Panc1 (cell line): ENCODE measurements at regions not wholly inside any gene's neighbourhood (a gene's known extent, or its start where the extent isn't known, plus 50 kb on each side); places are given as distances from the start of the nearest gene placed in this dataset.

Experiments used
- ATAC-seq: fragments of 200-7000 bp; cut with Tn5 transposase; 2 replicates; pipeline ENCODE4 v1.9.1; 2020; ENCODE audit warnings: mild to moderate bottlenecking, moderate library complexity
- BruUV-seq: library from RNA; stranded (reverse); fragments of 400-500 nt; replicated peaks from 2 replicates; lab custom pipeline; 2021; lab: Mats Ljungman, UMichigan
- CTCF ChIA-PET: fragments of 300-600 bp; sonication (Branson Sonifier 250); formaldehyde crosslinking; loops from one replicate; lab custom pipeline; 2022; ENCODE audit warnings: antibody characterized with exemption; lab: Charles Lee
- POLR2A ChIA-PET: fragments of 300-600 bp; sonication (Branson Sonifier 250); formaldehyde crosslinking; loops from one replicate; lab custom pipeline; 2022; ENCODE audit warnings: antibody characterized with exemption; lab: Charles Lee
- DNase-seq: peaks from one replicate; pipeline ENCODE4 v3.0.0-alpha.2; 2010; ENCODE audit warnings: low read depth, low spot score
- H3K27ac ChIP-seq: 2 replicates; pipeline ENCODE4 v1.5.1; 2011; ENCODE audit warnings: mild to moderate bottlenecking, low read length, inconsistent platforms
- H3K27me3 ChIP-seq: fragments of 200-500 bp; sonication (Bioruptor generic); 2 replicates; pipeline ENCODE4 v1.6.0; 2014; ENCODE audit warnings: low read length, inconsistent platforms; ENCODE audit not compliant: control insufficient read depth, insufficient read depth
- H3K36me3 ChIP-seq: fragments of 200-500 bp; sonication (Bioruptor generic); 2 replicates; pipeline ENCODE4 v1.5.1; 2014; ENCODE audit warnings: inconsistent platforms, mild to moderate bottlenecking, low read length, moderate library complexity; ENCODE audit not compliant: control insufficient read depth, insufficient read depth
- H3K4me1 ChIP-seq: 2 replicates; pipeline ENCODE4 v1.5.1; 2011; ENCODE audit warnings: inconsistent platforms, mild to moderate bottlenecking, low read length, moderate library complexity; ENCODE audit not compliant: control insufficient read depth, insufficient read depth
- H3K4me3 ChIP-seq, 2 experiments: 2 replicates each; pipeline ENCODE4 v1.5.1; 2011 to 2012; ENCODE audit warnings: low read depth in 2 of 2, low read length in 2 of 2, mild to moderate bottlenecking in 2 of 2, inconsistent platforms in 1 of 2, moderate library complexity in 1 of 2
- H3K9me3 ChIP-seq: fragments of 200-500 bp; sonication (Bioruptor generic); 2 replicates; pipeline ENCODE4 v1.5.1; 2014; ENCODE audit warnings: low read depth, mild to moderate bottlenecking, inconsistent platforms, low read length, moderate library complexity; ENCODE audit not compliant: control insufficient read depth, insufficient read depth
- CTCF ChIP-seq: fragments of 450-650 bp; IDR thresholded peaks from 2 replicates; pipeline ENCODE4 v1.5.1; 2017; ENCODE audit warnings: mild to moderate bottlenecking
- POLR2AphosphoS5 ChIP-seq: IDR thresholded peaks from 2 replicates; pipeline ENCODE4 v1.6.1; 2012; ENCODE audit warnings: mild to moderate bottlenecking, low read depth, low read length, moderate library complexity
- REST ChIP-seq, 2 experiments: IDR thresholded peaks; 2 replicates each; pipeline ENCODE4 v1.6.1; 2011 to 2012; ENCODE audit warnings: low read depth in 2 of 2, control low read depth in 1 of 2, low read length in 1 of 2, mild to moderate bottlenecking in 1 of 2, moderate library complexity in 1 of 2; ENCODE audit not compliant: insufficient read depth in 1 of 2
- SIN3A ChIP-seq: IDR thresholded peaks from 2 replicates; pipeline ENCODE4 v1.6.1; 2012; ENCODE audit warnings: low read depth, mild to moderate bottlenecking, low read length, moderate library complexity, borderline replicate concordance; ENCODE audit not compliant: insufficient read depth
- TCF7L2 ChIP-seq: IDR thresholded peaks from 2 replicates; pipeline ENCODE4 v1.6.1; 2011; ENCODE audit warnings: mild to moderate bottlenecking, low read depth, low read length, inconsistent platforms
- in situ Hi-C: cut with HindIII; loops from 2 replicates; pipeline ENCODE4 v1.10.0; 2016; ENCODE audit warnings: low sequenced_read_pairs, low pct_unique_long_range_greater_than_20kb
- intact Hi-C: fragments of 100-400 bp; cut with micrococcal nuclease; formaldehyde crosslinking; loops from one replicate; pipeline ENCODE4 v1.10.0; 2022; ENCODE audit not compliant: unreplicated experiment

- ATAC-seq: no peak
- Histone ChIP-seq H3K27me3 (no peaks in the 10 kb centered on the region), H3K9me3 (no peaks in the 10 kb centered on the region), H3K4me1 (no peaks in the 10 kb centered on the region), H3K4me3 (no peak overlapping the region), H3K27ac (no peak overlapping the region), H3K36me3 (no peaks in the 10 kb centered on the region)
- TF ChIP-seq POLR2AphosphoS5 (no peak), REST (IDR thresholded peaks at IDR 0.05; ENCODE audit: insufficient read depth in 1 of 2, low read depth in 2 of 2, low read length in 1 of 2) (no peak), TCF7L2 (no peak), SIN3A (no peak), CTCF (no peak)
- no peak for DNase-seq
- no TSS peak for BruUV-seq
- in situ Hi-C loops (no loop called here), intact Hi-C loops (no loop called here)
- POLR2A ChIA-PET: no interaction called here
- CTCF ChIA-PET: no interaction called here
Observed at GRCh38 chrX:81390237-81390636, 188.3 kb downstream of the SH3BGRL start.

GRCh38 chrX:81392396-81392795 lies 190.5 kb downstream of the SH3BGRL start:
- Histone ChIP-seq H3K4me1 (no peaks in the 10 kb centered on the region), H3K9me3 (no peaks in the 10 kb centered on the region), H3K4me3 (no peak overlapping the region), H3K36me3 (no peaks in the 10 kb centered on the region), H3K27me3 (no peaks in the 10 kb centered on the region), H3K27ac (no peak overlapping the region)
- ATAC-seq (no peak), DNase-seq (no peak)
- in situ Hi-C loops: no loop called here
- ChIA-PET CTCF (no interaction called here), POLR2A (no interaction called here)
- TF ChIP-seq TCF7L2: no peak
- no peak for TF ChIP-seq REST (IDR thresholded peaks at IDR 0.05; ENCODE audit: insufficient read depth in 1 of 2, low read depth in 2 of 2, low read length in 1 of 2)
- TF ChIP-seq POLR2AphosphoS5: no peak
- TF ChIP-seq CTCF: no peak
- TF ChIP-seq SIN3A: no peak
- intact Hi-C loops: no loop called here
- no TSS peak for BruUV-seq
